Glomerular endothelial cell (primary cell): ENCODE measurements at regions not wholly inside any gene's neighbourhood (a gene's known extent, or its start where the extent isn't known, plus 50 kb on each side); places are given as distances from the start of the nearest gene placed in this dataset.
"Not testable (repeated sequence)": the region's sequence is repeated elsewhere in the genome, so short reads cannot be mapped to it uniquely, and the experiment has no call there.

Source experiments
- DNase-seq: peaks from one replicate; pipeline ENCODE4 v3.0.0-alpha.2; 2011; ENCODE audit warnings: low read depth, low spot score; ENCODE audit errors: extremely low read depth

DNA sequence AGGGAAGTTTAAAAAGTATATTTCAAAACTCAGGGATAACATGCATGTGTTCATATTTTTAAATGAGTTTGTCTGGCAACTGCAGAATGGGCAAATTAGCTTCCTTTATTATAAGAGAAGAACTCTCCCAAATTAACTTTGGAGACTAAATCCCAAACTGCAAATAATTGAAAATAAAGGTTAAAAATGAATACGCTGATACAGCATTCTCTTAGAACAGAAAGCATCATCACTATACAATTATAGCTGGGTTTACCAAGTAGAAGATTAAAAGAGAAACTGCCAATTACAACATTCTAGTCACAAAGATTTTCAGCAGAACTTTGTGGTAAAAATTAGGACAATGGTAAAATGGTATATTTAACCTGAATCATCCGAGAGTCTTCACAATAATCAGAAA lies 73.3 kb downstream of the OLFM4 start:
- no peak for DNase-seq

DNA sequence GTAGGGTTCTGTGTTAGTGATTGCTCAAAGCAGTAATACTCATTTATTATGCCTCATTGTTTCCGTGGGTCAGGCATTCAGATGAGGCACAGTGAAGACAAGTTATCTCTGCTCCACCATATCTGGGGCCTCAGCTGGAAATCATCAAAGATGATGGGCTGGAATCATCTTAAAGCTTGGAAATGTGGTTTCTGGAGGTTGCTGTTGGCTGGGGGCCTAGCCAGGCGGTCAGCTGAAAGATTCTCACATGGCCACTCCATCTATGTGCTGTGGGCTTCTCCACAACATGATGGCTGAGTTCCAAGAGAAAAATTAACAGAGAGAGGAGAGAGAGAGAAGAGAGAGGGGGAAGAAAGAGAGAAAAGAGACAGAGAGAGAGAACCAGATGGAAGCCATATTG lies 75.5 kb downstream of the OLFM4 start:
- DNase-seq, result no peak

DNA sequence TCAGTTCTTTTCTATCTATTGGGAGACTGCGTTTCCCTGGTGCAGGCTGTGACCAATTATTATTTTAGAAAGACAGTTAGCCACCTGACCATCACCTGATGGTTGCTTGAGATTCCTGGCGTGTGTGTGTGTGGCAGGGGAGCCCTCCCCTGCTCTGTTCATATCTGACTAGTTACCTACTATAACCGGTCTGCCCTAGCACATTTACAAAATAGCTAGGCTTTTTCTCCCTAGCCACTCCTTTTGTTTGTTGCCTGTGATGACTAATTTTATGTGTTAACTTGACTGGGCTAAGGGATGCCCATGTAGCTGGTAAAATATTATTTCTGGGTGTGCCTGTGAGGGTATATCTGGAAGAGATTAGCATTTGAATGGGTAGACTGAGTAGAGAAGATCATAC lies 76.9 kb downstream of the OLFM4 start:
- DNase-seq, result no peak

DNA sequence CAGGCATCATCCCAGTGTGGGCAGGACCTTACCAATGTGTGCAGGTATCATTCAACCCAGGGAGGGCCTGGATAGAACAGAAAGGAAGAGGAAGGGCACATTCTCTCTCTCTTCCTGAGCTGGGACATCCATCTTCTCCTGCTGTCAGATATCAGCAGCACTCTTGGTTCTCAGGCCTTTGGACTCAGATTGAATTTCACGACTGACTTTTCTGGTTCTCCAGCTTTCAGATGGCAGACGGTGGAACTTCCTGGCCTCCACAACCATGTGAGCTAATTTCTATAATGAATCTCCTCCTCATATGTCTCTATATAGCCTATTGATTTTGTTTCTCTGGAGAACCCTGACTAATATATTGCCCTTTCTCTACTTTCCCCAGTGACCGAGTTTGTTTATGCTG lies 77.3 kb downstream of the OLFM4 start:
- DNase-seq, result no peak

DNA sequence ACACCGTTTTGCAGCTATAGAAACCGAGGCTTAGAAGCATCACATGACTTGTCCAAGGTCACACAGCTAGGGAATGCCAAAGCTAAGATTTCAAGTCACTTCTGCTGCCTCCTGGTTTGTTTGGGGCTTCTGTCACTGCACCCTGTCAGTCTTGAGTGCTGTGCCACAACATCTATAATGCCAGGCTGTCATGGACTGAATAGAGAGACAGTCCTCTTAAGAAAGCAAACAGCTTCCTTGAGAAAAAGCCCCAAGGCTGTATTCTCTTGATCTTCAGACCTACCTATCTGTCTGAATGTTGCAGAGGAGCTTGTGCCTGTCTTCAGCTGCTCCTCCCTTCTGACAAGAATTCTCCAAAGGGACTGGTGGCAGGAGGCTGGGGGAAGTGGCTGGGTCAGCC lies 81.6 kb downstream of the OLFM4 start:
- no peak for DNase-seq

DNA sequence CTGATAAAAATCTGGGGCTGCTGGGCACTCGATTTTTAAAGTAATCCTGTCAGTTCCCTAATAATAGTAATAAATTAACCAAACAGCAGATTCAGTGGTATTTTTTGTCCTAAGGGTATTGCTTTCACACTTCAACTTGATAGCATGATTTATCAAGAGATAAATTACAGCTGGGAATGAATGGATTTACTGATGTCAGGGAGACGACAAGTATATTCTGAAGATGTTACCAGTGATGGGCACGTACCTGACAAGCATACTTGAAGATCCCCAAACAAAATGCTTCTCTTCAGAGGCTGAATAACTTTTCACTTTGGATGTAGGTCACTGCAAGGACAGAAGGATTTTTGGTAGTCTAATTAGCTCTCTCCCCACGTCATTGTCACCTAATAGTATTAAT lies 82.0 kb downstream of the OLFM4 start:
- no peak for DNase-seq

DNA sequence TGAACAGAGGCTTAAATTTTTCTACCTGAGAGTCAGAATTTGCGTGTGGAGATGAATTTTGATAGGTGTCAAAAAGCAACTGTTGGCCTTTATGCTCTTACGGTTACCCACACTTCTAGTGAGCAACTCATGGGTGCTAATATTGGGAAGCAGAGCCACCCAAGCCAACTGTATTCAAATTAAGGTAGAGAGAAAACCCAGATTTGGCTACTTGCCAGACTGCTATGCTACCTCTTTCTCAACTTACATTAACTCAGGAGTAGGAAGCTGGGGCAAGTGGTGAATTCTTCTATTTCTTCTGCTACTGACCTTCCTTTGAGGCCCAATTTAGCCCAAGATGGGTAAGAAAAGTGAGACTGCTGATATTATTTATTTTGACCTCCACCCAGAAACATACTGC lies 83.9 kb downstream of the OLFM4 start:
- DNase-seq, result no peak

DNA sequence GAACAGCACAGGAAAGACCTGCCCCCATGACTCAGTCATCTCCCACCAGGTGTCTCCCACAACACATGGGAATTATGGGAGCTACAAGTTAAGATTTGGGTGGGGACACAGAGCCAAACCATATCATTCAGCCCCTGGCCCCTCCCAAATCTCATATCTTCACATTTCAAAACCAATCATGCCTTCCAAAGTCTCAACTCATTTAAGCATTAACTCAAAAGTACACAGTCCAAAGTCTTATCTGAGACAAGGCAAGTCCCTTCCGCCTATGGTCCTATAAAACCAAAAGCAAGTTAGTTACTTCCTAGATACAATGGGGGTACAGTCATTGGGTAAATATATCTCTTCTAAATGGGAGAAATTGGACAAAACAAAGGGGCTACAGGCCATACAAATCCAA lies 88.4 kb downstream of the OLFM4 start:
- DNase-seq, result not testable (repeated sequence)

DNA sequence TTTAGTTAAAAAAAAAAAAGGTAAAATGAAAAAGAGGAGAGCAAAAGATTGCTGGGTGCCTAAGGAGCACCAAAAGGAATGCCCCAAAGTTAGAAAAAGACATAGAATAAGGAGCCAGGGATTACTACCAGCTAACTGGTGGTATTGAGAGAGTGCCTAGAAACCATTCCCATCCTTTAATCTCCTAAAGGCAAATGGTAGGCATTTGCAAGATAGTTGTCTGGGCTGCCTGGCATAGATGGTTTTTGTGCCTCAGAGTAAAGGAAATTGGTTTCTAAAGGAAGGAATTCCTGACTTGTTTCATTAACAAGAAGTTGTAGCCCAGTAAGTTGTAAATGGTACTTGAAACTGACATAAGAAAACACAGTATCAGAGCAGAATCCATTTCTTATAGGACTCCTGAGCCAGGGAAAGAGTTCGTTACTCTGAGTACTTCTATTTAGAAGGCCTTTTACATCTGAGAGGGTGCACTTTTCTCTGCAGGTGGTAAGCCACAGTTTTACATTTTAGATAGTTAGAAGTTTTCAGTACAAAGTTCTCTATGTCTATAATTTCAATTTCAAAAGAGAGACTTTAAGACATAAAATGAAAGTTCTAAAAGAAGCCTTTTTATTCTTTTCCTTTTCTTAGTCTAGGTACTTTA lies 92.6 kb downstream of the OLFM4 start:
- no peak for DNase-seq

DNA sequence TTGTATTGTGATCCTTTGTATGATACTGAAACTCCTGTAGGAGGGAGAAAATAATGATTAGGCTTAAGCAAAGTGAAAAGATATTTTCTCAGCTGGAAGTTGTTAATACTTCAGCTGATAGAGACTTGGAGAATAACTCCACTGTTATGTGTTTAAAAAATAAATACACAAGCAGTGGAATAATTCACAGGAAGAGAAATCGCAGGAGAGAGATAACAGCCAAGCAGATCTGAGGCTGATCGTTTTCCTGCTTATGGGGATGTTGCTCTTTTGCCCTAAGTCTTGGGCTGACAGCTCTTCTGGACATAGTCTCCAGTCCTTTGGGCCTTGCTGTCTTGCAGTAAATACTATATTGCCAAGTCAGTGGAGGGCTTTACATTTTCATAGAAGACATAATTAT lies 93.3 kb downstream of the OLFM4 start:
- DNase-seq, result no peak

DNA sequence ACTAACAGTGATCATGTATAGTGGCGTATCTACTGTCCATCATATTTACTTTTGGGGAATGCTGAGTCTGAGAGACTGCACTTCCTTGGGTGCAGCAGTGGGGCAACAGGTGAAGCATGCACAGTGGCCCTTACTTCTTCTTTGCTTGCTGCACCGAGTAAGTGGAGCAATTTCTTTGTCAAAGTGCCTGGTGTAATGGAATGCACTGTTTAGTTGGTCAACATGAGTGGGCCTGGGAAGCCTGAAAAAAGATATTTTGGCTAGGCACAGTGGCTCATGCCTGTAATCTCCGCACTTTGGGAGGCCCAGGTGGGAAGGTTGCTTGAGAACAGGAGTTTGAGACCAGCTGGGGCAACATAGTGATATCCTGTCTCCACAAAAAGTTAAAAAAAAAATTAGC lies 94.9 kb downstream of the OLFM4 start:
- no peak for DNase-seq

DNA sequence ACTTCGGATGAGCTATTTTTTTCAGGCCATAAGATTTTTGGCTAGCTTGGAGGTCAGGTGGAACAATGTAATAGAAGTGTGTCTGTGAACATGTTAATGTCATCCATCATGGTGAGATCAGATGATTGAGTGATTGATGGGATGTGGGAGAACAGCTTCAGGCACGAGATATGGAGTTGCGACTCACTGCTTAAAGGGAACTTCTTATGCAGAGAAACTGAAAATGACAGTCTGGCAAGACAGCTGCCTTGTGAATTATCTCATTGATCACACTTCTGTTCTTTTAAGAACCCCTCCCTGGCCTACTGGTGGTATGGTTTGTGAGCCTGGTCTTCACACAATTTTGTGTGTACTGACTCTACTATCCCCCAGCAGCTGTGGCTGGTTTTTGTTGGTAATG lies 96.0 kb downstream of the OLFM4 start:
- DNase-seq, result no peak

DNA sequence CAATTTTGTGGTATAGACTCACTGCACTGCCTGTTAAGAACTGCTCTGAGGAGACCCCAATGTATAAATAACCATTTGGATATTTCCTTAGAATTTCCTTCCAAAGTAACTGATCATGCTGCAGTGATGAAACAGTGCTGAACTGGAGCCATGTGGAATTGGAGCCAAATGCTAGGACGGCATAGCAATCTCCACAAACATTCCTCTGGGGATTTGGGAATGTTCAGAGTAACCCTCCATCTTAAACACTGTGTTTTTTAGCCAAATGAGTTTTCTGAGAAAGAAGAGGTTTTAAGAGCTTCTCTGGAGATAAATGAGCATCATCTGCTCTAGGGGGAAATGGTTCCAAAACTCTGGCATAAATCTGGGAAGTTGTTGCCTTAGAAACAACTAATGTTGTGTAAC lies 98.2 kb downstream of the OLFM4 start:
- DNase-seq, result no peak

DNA sequence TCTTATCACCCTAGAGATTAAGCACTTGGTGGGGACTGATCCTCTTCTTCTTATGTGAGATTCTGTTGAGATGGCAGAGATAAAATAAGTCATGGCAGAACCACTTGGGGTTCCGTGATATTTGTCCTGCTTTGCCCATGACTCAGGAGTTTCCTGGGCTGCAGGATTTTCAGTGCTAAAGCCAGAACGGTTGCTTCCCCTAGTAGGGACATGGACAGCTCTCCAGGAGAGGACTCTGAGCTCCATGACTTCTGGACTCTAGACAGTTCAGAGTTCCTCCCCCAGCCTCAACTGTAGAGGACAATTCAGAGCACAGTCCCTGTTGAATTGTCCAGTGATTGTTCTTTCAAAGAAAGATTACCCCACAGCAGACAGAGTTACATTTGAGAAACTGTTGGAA lies 98.8 kb downstream of the OLFM4 start:
- no peak for DNase-seq

DNA sequence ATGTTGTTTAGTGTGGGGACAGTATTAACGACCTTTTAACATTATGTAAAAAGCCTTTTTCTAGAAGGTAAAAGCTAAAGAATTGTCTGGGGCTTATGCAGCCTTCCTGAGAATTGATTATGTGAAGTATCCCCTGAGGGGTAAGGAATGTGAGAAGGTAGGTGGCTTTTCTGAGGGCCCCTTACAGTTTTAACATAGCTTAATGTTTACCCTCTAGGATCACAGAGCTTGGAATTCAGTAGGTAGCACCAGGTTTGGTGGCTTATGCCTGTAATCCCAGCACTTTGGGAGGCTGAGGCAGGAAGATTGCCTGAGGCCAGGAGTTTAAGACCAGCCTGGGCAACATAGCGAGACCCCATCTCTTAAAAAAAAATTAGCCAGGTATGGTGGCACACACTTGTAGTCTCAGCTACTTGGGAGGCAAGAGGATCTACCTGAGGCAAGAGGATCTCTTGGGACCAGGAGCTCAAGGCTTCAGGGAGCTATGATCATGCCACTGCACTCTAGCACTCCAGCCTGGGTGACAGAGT lies 101.3 kb downstream of the OLFM4 start:
- DNase-seq, result no peak

DNA sequence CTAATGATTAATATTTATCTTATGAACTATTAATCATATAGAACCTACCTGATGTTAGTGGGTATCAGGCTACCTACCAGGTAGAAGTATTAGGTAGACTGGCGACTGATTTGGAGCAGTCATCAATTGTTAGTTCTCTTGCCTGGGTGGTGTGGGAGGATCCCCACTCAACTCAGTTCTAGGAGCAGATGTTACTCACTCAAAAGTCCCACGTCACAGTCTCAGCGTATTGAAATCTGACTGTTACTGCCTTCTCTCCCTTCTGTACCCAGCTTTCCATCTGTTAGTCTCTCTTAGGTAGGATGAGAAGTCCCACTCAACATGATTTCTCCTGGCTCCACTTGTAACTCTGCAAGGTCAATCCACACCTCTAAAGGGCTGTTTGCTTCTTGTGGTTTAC lies 102.7 kb downstream of the OLFM4 start:
- DNase-seq, result no peak

DNA sequence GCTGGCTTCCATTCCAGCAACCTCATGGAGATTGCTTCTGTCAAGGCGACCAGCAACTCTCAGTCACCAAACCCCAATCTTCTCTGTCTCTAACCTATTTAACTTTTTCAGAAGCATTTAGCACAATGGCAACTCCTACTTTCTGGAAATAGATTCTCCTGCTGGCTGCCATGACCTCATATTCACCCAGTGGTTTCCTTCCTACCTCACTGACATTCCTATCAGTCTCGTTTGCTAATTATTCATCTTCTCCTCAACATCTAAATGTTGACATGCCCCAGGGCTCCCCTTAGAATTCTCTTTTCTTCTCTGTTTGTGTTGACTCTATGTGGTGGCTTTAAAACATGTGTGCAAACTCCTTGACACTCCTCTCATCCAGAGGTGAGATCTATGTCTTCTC lies 106.7 kb downstream of the OLFM4 start:
- DNase-seq, result no peak

DNA sequence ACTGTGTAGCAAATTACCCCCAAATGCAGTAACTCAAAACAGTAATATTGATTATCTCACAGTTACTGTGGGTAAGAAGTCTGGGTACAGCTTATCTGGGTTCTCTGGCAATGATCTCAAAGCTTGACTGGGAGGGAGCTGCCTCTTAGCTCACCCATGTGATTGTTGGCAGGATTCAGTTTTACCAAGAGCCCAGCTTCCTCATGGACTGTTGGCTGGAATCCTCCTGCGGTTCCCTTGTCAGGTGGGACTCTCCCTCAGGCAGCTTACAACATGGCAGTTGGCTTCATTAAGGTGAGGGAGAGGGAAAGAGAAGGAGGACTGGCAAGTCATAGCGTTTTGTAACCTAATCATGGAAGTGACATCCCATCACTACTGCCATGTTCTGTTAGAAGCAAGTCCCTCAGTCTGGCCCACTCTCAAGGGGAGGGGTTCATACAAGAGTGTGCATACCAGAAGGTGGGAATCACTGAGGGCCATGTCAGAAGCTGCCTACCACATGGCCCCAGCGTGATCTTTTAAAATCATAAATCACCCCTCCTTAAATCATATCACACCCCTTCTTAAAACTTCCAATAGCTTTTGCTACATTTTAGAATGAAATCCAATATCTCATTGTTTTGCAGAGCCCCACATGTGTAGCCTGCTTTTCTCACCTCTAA lies 108.1 kb downstream of the OLFM4 start:
- DNase-seq, result no peak

DNA sequence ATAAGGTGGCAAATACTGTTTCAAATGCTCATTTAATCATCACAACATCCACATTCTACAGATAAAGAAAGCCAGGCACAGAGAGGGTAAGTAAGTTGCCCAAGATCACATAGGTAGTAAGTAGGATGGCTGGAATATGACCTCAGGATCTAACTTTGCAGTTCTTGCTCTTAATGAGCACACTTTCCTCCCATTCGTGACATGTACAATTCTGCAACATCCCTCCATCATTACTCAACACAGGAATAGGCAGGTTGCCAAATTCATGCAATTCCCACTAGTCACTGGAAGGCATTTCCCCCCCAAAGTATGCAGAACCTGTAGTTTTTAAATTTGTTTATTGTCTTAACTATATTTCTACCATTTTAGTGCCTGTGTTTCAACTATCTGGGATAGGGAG lies 109.2 kb downstream of the OLFM4 start:
- no peak for DNase-seq

DNA sequence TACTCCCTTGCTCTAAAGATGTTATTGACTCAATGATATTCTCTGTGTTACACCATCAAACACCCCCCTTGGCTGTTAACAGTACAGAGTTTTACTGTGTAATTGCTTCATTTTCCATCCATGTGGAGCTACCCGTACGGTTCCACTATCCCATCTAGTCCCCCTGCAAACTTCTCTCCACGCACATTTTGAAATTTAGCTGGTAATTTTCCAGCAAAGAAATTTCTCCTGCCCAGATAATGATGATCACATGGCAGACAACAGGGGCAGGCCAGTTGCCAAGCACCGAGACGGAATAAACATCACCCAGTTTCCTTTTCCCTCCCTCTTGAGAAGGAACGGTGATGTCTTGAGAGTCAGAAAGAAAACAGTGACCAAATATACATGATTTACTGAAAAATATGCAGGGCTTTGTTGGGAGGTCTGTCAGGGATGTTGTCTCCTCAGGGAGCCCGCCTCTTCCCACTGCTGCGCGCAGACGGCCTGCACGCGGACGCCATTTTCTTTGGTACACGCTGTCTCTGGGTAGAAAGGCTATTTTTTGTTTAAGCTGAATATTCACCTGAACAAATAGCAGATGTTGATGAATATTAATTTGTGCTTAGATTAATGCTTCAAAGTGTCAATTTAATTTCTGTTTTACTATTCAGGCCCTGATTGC lies 109.9 kb downstream of the OLFM4 start:
- no peak for DNase-seq

DNA sequence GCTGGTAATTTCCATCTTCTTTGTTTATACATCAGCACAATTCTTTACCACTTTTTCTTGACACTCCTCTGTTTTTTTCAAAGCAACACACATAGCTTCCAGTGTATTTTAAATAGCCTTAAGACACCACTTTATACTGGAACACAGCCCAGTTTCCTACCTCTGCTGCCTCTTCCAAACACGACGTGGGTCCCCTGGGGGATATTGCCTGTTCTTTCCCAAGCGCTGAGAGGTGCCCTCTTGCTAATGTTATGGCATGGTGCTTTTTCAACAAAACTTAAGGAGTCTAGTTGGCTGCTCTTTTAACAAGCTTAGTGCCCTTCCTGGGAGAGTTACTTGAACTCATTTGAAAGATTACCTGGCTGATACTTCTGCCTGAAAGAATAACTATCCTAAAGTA lies 112.7 kb downstream of the OLFM4 start:
- no peak for DNase-seq

DNA sequence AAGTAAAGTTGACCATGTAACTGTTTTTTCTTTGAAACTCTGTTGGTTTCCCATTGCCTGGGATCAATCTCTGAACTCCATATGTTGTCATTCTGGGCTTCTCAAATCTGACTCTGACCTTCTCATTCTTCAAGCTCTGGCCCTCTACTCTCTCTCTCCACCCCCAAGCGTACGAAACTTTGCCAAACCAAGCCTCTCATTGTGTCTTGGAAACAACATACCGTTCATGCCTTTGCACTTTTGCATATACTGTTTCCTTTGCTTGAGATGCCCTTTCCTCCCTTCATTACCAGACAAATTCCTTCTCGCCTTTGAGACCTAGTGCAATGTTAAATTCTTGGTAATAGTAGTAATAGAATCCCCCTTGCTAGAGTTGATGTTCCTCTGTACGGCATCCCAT lies 113.7 kb downstream of the OLFM4 start:
- no peak for DNase-seq
